GM12865 (cell line): ENCODE measurements at regions not wholly inside any gene's neighbourhood (a gene's known extent, or its start where the extent isn't known, plus 50 kb on each side); places are given as distances from the start of the nearest gene placed in this dataset.

Source experiments
- DNase-seq: peaks from one replicate; pipeline ENCODE4 v3.0.0; 2010; ENCODE audit warnings: low read depth
- H3K4me3 ChIP-seq: 2 replicates; pipeline ENCODE4 v1.5.1; 2011; ENCODE audit warnings: mild to moderate bottlenecking, low read depth, low read length, control low read depth
- TF ChIP-seq, protein P1 (sequence below): IDR thresholded peaks from 2 replicates; pipeline ENCODE4 v1.5.1; 2011; ENCODE audit warnings: low read length, control low read depth, low read depth, inconsistent platforms; ENCODE audit not compliant: insufficient read depth; ENCODE audit errors: missing control alignments

- DNase-seq = no peak
- TF ChIP-seq, protein P1, sequence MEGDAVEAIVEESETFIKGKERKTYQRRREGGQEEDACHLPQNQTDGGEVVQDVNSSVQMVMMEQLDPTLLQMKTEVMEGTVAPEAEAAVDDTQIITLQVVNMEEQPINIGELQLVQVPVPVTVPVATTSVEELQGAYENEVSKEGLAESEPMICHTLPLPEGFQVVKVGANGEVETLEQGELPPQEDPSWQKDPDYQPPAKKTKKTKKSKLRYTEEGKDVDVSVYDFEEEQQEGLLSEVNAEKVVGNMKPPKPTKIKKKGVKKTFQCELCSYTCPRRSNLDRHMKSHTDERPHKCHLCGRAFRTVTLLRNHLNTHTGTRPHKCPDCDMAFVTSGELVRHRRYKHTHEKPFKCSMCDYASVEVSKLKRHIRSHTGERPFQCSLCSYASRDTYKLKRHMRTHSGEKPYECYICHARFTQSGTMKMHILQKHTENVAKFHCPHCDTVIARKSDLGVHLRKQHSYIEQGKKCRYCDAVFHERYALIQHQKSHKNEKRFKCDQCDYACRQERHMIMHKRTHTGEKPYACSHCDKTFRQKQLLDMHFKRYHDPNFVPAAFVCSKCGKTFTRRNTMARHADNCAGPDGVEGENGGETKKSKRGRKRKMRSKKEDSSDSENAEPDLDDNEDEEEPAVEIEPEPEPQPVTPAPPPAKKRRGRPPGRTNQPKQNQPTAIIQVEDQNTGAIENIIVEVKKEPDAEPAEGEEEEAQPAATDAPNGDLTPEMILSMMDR = no peak
- H3K4me3 ChIP-seq = no peak overlapping the region
Observed at GRCh38 chr10:28403090-28403489, 100.2 kb upstream of the MPP7 start.

- DNase-seq = no peak
- TF ChIP-seq, protein P1 = no peak
- H3K4me3 ChIP-seq = no peak overlapping the region
Observed at GRCh38 chr10:28408237-28408777, 105.4 kb upstream of the MPP7 start.

- TF ChIP-seq, protein P1 = peak; percentile 3
- no peak overlapping the region for H3K4me3 ChIP-seq
- DNase-seq = no peak
Observed at GRCh38 chr10:28410420-28411135, 107.7 kb upstream of the MPP7 start.

GRCh38 chr10:28411136-28411460 lies 108.2 kb upstream of the MPP7 start:
- DNase-seq = no peak
- no peak overlapping the region for H3K4me3 ChIP-seq
- TF ChIP-seq, protein P1 = no peak

GRCh38 chr10:28411648-28412047 lies 108.8 kb upstream of the MPP7 start:
- peak; percentile 34 for DNase-seq
- no peak overlapping the region for H3K4me3 ChIP-seq

DNA sequence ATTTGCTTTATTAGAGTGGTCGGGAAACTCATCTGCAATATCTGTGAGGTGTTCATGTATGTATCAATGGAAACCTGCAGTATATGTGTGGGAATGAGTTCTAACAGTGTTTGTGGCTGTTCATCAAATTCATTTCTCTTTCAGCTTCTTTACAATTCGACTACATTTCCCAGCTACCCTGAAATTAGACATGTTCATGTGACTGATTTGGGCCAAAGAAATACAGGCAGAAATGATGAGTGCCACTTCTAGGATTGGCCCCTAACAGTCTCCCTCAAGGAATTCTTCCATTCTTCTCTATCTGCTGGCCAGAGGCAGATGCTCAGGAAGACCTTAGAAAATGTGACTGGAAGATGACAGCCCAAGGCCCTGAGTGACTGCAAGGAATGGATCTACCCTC lies 114.8 kb upstream of the WAC start:
- no peak overlapping the region for H3K4me3 ChIP-seq
- TF ChIP-seq, protein P1 = no peak
- no peak for DNase-seq

More at GRCh38 chr10:28411648-28412047, 108.8 kb upstream of the MPP7 start:
- TF ChIP-seq, protein P1 = no peak

DNA sequence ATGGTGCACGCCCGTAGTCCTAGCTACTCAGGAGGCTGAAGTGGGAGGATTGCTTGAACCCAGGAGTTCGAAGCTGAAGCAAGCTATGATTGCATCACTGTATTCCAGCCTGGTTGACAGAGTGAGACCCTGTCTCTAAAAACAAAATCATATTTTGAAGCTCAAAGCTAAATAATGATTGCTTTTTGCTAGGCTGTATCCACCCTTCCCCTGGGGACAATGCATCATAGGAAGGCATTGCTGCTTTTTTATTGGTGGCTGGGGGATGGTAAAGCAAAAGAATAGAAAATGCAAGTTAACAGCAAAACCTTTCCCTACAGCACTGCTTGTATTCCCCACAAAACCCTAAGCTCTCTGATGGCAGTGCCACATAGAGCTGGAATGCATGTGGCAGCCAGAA lies 107.5 kb upstream of the WAC start:
- no peak for DNase-seq
- no peak overlapping the region for H3K4me3 ChIP-seq
- TF ChIP-seq, protein P1 = no peak
